Smooth muscle cell of the brain vasculature (primary cell): ENCODE measurements at regions not wholly inside any gene's neighbourhood (a gene's known extent, or its start where the extent isn't known, plus 50 kb on each side); places are given as distances from the start of the nearest gene placed in this dataset.

Source experiments
- DNase-seq: peaks from one replicate; pipeline ENCODE4 v3.0.0-alpha.2; 2012; ENCODE audit warnings: low read depth, low spot score

DNA sequence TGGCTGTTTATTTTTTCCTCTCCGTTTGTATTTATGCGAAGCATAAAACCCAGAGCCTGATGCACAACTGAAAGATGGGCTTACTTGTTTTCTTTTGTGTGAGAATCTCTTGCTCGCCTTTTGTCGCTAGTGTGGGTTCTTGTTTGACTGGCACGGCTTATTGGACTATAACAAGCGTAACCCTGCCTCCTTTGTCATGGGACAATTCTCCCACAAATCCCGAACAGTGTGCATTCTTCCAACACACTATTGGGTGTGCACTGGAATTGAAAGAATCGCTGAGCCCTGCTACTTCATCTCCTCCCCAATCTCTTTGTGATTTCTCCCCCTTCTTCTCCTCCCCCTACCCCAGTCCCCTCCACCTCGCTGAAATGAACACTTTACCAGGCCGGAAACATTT lies 110.8 kb downstream of the ZIC5 start:
- DNase-seq: no peak

DNA sequence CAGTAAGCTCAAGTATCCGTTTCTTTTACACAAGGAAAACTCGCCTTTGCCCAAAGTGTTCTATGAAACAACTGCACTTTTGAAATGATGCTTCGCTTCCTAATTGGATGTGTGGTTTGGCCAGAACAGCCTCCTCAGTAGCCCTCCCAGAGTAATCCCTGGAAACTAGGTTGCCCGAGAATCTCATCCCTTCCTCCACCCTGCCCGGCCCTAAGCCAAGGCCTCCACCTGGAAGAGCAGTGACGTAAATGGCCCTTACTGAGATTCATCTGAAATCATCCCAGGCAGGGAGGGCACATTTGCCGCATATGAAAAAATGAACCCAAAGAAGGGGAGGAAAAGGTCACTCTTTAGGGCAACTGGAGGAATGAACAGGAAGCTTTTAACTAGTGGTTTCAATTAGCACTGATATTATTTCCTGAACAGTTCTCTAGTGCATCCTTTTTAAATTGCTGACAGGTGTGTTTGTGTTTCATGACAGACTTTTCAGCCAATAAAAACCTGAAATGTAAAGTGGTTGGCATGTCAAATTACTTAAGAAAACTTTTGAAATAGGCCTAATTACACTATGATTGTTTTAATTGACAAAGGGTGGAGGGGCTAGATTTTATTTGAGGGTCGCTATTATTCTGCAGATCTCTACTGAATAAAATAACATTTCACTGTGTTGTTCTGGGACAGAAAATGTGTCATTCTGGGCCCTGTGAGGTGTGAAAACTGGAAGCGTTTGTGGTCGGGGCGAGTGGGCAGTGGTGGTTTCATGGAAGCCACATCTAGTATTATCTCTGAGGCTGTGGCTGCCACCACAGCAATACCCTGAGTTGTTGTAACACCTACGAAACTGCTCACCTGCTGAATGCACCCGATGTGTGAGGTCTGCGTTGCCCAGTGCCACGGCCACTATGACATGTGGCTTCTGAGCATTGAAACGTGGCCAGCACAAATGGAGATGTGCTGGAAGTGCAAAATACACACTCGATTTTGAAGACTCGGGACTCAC lies 112.1 kb downstream of the ZIC5 start:
- DNase-seq: no peak

GRCh38 chr13:99857738-99858137 lies 113.8 kb downstream of the ZIC5 start:
- DNase-seq: no peak

DNA sequence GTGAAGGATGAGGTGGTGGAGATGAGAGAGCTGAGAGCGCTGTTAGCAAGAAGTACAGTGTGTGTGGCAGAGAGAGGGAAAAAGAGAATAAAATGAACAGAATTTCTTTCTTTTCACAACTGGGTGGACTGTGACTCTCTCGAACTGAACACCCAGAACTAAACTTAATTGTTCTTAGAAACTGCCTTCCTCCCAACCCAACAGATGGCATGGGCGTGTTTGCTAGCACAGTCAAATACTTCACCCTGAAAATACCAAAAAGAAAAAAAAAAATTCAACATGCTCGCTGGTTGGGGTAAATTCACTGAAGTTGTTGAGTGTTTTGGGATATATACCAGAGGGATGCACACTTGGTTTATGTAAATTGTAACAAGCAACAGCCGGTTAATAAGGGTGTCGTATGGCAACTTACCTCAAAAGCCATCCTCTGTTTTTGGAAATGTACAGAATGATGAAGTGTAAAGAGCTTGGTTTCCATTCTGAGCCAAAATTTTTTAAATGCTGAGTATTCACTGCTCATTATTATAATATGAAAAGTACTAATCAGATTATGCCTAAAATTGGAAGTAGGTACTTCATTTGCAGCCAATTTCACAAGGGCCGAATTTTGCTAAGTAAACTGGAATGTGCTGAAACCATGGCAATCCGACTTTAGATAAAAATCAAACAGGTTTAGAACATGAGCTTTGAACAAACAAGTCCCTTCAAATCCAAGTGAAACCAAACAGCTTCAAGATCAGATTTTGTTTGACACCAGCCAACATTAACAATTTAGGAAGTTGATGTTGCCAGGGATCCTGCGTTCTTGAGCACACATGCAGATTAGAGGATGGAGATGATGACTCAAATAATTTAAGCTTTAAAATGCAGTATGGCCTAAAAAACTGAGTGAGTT lies 115.8 kb downstream of the ZIC5 start:
- no peak for DNase-seq

DNA sequence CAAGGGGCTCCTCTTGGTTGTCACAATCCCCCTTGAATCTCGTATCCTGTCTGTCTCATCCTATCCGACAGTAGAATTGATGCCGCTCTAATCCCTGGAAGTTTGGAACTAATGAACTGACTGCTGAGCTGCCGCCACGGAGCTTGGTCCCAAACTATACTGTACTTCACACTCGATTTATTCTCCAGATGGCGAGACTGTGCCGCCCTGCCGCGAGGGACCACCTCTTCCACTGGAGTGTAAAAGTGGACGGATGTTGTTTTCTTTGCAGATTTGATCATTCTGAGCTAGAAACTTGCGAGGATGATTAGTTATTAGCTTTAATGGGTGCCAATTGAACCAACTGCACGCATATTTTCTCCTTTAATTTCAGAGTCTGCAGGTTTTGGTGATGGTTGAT lies 117.2 kb downstream of the ZIC5 start:
- DNase-seq: no peak

GRCh38 chr13:99847318-99847750 lies 124.2 kb downstream of the ZIC5 start:
- no peak for DNase-seq

DNA sequence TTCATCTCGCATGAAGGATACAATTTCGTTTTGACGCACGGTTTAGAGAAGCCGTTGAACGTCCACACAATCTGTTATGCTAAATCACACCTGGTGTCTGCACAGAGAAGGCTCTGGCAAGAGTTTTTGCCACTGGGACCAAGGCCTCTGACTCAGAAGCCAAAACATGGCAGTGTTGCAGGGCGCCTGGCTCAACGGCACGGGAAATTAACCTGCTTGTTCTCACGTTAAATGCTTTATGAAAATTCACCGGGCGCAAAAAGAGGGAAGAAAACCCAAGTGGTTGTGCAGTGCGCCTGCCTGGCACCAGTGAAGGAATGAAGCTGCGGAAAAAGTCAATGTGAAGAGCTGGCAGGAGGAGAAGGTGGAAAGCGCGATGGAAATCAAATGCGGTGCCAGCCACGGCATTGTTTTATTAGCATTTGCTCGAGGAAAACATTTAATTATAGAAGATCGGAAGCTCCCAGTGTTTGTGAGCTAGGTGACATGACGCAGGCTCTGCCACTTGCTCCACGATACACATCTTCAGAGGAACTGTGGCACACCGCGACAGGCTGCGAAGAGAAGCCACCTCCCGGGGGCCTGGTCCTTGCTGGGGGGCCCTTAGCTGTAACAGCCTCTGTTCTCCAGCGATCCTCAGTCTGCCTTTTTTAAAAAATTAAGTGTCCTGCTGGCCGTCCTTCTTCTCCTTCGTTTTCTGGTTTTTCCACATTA lies 126.2 kb downstream of the ZIC5 start:
- DNase-seq: no peak

- DNase-seq: no peak
These were observed 127.1 kb downstream of the ZIC5 start for GRCh38 chr13:99844421-99844820.

- no peak for DNase-seq
These were observed 127.7 kb downstream of the ZIC5 start for GRCh38 chr13:99843872-99844271.

GRCh38 chr13:99842405-99842804 lies 129.2 kb downstream of the ZIC5 start:
- no peak for DNase-seq

GRCh38 chr13:99836291-99836690 lies 135.3 kb downstream of the ZIC5 start:
- no peak for DNase-seq

GRCh38 chr13:99835442-99835841 lies 136.1 kb downstream of the ZIC5 start:
- DNase-seq: no peak

DNA sequence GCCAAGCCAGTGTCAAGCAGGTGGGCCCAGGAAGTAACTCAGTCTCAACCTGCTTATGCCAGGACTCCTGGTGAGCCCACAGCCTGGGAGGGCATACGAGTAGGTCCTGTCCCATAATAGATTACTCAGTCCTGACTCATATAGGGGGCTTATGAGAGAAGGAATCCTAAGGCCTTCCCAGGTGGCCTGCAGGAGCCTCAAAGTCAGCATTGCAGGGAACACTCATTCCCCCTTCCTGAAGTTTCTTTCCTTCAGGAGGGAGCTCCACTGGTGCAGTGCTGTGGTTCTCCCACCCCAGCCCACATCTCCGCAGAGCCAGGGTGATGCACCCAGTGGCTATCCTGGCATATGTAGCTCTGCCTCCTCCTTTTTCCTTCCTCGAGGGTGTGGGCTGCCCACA lies 137.3 kb downstream of the ZIC5 start:
- no peak for DNase-seq

DNA sequence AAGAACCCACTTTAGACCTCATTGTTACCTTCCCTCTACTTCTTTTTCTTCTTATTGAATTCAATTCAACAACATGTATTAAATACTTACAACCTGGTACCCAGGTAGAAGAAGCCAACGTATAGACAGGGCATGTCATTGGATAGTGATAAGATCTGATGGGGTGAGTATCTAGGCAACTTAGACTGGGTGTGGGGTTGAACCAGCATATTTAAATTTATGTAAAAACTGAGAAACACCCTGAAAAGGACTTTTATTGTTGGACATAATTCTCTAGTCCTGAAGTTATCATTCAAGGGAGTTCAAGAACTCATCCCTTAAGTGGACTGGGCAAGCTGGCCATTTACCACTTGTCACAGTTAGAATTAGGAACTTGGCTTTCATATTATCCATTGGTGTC lies 139.2 kb downstream of the ZIC5 start:
- DNase-seq: no peak

DNA sequence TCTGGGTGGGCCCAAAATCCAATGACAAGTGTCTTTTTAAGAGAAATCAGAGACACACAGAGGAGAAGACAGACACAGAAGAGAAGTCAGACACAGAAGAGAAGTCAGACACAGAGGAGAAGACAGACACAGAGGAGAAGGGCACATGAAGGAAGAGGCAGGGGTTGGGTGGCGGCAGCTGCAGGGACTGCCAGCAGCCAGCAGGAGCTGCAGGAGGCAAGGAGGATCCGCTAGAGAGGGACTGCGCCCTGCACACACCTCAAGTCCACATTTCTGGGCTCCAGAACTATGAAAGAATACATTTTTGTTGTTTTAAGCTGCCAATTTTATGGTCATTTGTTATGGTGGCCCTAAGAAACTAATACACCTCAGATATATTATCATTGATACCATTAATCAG lies 140.6 kb downstream of the ZIC5 start:
- no peak for DNase-seq

DNA sequence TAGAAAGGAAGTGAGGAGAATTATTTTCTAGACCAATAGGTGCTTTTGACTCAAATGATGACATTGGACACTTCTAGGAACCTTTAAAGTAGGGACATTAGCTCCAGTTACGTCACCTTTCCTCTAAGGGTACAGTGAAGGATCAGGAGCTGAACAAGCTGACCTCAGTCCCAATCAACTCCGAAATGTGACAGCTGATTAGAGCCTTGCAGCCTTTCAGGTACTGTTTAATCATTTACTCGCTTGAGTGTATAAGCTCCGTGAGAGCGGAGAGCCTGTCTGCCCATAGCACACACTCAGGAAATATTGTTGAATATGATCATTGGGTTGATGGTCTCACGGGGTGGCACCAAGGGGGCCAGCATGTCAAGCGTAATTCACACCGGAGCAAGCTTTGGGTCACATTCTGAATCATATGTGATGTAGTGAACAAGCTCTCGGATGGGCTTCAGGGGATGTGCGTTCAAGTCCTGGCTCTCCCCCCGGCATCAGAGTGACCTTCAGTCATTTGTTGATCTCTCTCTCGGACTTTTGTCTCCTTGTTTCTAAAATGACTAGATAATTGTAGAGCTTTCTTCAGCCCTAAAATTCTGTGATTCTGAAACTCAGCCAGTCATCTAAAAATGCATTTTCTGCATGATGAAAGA lies 141.9 kb downstream of the ZIC5 start:
- no peak for DNase-seq

DNA sequence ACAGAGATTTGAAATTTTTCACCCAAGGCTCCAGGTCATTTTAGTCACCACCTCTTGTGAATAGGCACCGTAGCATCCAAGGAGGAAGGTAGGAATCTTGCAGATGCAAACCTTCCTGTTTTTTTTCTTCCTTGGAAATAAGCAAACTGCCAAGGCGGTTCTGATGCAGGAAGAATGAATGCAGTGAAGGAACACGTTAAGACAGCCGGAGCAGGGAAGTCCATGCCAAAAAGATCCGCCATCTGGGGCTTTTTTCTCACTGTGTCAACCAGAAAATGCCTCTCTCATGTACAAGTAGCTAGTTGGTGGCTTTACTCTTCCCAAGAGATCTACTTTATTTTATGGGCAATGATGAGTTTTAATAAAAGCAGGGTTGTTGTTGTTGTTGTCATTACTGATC lies 142.4 kb downstream of the ZIC5 start:
- no peak for DNase-seq

DNA sequence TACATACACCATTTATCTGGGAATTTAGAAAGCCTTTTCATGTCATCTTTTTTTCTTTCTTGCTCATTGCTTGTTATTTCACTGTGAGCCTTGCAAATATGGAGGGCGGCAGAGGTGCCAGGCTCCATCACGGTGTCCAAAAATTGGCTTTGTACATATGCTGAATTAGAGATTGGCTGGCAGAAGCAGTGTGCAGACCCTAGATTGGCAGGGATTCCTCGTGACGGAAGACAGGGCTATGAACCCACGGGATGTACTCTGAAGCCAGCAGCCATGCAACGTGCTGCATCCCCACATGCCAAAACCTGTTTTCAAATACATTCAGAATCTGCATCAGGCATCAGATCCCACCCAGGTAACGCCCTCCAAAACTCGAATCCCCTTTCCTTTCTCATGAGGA lies 142.8 kb downstream of the ZIC5 start:
- no peak for DNase-seq

DNA sequence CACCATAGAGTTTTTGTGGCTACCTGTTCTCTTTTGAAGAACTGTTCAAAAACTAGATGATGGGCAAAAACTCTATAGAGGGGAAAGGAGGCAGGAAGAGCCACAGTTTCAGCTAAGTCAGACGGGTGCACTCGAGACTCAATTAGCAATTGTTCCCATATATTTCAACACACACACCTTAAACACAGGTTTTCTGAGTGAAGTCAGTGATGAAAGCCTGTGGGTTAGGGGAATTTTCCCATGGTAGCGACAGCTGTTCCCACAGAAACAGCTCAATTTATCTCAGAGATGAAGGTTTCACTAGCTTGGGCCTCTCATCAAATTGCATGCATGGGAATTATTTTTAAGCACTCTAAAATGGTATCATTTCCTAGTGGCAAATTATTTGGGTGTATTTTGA lies 143.4 kb downstream of the ZIC5 start:
- no peak for DNase-seq

DNA sequence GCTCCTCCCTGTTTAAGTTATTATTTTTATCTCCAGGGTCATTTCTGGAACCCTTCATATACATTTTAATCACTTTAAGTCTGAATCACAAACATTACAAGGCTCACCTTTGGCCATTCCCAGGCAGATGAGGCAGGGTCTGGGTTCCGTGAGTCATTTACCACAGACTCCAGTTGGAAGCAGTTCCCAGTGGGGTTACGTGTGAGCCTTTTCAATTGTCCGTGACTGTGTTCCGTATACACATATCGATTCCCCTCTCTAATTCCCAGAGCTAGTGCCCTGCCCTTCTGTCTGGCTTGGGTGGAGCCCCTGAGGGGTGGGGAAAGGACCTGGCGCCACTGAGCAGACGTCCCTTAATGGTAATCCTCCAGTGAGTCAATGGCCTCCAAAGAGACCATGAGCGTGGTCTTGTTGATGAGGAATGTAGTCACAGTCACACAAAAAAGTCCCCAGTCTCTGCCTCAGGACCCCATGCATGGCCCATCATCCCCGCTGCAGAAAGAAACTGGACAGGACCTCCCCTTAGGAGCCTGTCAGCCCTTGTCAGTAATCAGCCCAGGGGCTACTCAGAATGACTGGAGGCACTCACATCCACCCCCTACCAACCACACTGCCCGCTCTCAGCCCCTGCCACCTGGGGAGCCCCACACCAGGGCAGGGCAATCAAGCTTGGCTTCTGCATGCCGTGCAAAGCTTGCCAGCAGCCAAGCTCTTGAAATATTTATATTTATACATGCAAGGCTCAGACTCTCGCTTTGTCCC lies 144.4 kb downstream of the ZIC5 start:
- DNase-seq: no peak

GRCh38 chr13:99823961-99824360 lies 147.6 kb downstream of the ZIC5 start:
- DNase-seq: no peak
